SKM-1 treated with dmso at 0.1 percent for 144 hours (cell line): ENCODE measurements at regions not wholly inside any gene's neighbourhood (a gene's known extent, or its start where the extent isn't known, plus 50 kb on each side); places are given as distances from the start of the nearest gene placed in this dataset.
"Not testable (repeated sequence)": the region's sequence is repeated elsewhere in the genome, so short reads cannot be mapped to it uniquely, and the experiment has no call there.

ENCODE experiments used
- DNase-seq: peaks from one replicate; lab custom pipeline; 2025; ENCODE audit not compliant: unreplicated experiment; lab: John Stamatoyannopoulos, UW

GRCh38 chrX:959595-959994 is 252.9 kb downstream of the CRLF2 start:
- no peak for DNase-seq

DNA sequence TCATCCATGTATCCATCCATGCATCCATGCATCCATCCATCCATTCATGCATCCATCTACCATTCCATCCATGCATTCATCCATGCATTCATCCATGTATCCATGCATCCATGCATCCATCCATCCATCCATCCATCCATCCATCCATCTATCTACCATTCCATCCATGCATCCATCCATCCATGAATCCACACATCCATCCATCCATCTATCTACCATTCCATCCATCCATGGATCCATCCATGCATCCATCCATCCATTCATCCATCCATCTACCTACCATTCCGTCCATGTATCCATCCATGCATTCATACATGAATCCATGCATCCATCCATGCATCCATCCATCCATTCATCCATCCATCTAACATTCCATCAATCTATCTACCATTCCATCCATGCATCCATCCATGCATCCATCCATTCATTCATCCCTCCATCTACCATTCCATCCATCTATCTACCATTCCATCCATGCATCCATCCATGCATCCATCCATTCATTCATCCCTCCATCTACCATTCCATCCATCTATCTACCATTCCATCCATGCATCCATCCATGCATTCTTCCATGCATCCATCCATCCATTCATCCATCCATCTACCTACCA is 257.2 kb downstream of the CRLF2 start:
- not testable (repeated sequence) for DNase-seq

GRCh38 chrX:953879-954482 is 258.5 kb downstream of the CRLF2 start:
- no peak for DNase-seq

DNA sequence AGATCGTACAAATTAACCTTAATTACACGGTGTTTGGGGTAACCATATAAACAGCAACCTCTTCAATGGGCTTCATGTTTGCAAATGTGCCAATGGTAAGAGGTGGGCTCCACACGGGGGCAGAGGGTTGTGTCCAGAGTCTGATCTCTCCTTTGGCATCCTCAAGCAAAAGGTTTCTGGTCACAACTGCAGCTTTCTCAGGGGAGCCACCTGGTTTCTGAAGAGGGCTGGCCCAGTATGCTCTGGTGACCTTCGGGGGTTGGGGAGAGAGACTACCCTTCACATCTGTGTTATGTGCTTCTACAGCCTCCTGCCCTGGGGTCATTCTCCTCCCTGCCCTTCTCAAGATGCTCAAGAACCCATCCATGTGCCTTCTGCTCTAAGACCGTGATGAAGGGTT is 259.6 kb downstream of the CRLF2 start:
- DNase-seq = no peak

DNA sequence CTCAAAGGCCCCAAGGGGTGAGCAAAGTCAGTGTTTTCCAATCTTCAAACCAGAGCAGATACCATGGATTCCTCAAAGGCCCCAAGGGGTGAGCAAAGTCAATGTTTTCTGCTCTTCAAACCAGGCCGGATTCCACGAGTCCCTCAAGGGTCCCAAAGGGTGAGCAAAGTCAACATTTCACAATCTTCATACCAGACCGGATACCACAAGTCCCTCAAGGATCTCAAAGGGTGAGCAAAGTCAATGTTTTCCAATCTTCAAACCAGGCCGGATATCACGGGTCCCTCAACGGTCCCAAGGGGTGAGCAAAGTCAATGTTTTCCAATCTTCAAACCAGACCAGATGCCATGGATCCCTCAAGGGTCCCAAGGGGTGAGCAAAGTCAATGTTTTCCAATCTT is 265.2 kb downstream of the CRLF2 start:
- not testable (repeated sequence) for DNase-seq

DNA sequence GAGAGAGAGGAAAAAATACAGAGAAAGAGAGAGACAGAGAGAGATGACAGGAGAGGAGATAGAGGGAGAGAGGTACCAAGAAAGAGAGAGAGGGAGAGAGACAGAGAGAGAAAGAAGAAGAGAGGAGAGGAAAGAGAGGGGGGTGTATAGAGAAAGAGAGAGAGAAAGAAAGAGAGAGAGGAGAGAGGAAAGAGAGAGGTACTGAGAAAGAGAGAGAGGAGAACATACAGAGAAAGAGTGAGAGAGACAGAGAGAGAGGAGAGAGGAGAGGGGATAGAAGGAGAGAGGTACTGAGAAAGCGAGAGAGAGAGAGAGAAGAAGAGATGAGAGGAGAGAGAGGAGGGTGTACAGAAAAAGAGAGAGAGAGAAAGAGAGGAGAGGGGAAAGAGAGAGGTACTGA is 269.4 kb downstream of the CRLF2 start:
- no peak for DNase-seq

DNA sequence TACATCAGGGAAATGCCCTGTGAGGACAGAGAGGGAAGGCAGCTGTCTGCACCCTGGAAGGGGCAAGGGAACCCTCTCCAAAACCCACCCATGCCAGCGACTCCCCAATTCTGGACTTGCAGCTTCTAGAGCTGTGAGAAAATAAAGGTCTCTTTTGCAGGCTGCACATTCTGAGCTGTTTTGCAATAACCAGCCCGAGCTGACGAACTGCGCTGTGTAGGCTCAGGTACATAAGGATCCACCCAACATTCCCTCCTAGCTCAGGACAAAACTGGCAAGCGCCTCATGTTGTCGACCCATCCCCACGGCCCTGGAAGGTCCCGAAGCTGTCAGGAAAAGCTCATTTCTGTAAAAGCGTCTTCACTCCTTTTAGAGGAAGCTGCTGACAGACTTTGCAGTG is 271.8 kb downstream of the CRLF2 start:
- no peak for DNase-seq

DNA sequence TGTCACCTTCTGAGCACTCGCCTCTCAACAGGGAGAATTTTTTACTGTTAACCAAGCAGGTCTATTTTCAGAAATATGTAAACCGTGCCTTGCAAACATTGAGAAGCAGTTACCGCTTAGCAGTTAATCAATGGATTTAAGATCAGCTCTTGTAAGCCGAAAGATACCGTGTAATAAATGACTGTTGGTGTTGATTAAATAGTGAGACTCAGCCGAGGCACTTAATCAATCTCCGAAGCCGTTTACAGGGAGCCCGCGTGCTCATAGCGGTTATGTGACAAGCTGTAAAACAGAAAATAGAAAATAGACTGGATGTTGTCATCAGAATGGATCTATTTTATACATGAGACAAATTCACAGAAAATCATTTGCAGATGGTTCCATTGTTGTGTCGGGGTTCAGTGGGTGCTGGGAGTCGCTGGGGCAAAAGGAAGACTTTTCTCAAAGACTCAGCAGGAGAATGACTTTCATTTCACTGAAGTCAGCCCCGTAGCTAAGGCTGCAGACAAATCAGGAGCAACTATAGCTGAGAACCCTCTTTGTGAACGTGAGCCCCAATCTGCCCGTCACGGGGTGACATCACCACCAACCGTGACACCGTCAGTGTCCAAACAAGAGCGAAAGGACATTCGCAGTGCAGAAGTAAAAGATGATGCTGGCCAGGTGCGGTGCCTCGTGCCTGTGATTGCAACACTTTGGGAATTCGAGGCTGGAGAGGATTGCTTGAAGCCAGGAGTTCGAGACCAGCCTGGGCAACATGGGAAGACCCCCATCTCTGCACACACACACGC is 275.3 kb downstream of the CRLF2 start:
- no peak for DNase-seq

GRCh38 chrX:933611-934010 is 278.8 kb downstream of the CRLF2 start:
- DNase-seq = no peak

DNA sequence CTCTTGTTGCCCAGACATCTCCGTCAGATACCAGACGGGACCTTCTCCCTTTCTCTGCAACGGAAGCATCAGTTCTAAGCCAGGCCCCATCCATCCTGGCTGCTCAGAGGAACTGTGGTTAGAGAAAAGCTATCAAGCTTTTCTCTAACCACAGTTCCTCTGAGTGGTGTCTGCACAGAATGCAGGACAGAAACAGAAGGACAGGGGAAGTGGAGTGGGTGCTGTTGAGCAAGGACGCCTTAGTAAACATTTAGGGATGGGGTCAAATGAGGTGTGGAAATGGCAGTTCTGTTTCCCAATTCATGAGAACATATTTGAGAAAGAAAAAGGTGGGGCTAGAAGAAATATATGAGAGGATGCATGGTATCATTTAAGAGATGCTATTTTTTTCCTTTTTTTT is 283.8 kb downstream of the CRLF2 start:
- no peak for DNase-seq

GRCh38 chrX:926991-927390 is 285.5 kb downstream of the CRLF2 start:
- DNase-seq = no peak

DNA sequence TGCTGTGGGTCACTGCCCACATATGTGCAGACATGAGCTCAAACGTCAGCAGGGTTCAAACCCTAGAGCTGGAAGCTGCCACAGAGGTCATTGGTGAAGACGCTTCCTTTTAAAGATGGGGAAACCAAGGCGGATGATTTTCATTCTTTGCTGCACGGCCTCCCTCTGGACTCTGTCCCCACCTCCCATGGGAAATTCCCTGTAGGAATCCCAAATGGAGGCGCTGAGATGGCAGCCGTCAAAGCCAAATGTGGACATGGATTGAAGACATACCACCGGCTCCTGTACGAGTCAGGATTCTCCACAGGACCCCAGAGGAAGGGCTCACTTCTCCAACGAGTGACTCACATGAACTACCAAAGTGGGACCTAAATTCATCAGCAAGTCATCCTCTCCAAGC is 286.4 kb downstream of the CRLF2 start:
- no peak for DNase-seq

DNA sequence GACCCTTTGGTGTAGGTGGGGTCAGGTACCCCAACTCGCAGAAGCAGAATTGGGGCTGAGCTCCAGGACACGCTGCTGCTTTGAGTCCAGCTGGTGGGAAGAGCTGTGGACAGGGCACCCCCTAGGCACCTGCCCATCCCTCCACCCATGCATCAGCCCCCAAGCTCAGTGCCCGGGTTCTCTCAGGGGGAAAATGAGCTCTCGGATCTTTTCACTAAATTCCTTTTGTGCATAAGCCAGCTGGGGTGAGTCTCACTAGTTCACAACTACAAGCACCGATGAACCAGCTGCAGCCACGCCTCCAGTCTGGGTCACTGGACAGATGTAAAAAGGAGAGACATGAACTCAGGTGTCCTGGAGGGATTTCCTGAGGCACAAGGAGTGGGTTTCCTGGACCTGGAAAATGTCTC is 286.8 kb downstream of the CRLF2 start:
- DNase-seq = no peak

- no peak for DNase-seq
Measured at GRCh38 chrX:925094-925493, 287.4 kb downstream of the CRLF2 start.

- DNase-seq = no peak
Measured at GRCh38 chrX:924017-924416, 288.4 kb downstream of the CRLF2 start.

DNA sequence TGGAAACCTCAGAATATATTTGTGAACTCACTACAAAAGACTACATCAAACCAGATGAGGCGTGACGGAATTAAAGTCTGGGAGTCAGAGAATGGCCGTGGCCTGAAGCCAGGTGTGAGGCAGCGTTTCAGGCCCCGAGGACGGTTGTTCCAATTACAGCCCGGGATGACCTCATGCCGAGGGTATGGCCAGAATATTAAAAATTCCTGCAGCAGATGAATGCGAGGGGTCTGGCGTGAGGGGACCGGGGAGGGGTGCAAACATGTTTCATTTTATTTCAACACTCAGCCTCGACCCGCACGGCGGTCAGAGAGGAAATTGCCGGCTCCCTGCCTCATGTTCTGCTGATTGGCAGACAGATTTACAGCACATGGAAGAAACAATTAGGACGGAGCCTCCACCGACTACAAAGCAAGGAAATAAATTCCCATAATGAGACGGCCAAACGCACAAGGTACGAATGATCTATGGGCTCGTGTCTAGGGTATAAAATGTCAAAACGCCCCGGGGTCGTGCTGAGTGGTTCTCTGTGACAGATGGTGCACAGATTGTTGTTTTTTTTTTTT is 289.7 kb downstream of the SHOX start:
- DNase-seq = no peak

DNA sequence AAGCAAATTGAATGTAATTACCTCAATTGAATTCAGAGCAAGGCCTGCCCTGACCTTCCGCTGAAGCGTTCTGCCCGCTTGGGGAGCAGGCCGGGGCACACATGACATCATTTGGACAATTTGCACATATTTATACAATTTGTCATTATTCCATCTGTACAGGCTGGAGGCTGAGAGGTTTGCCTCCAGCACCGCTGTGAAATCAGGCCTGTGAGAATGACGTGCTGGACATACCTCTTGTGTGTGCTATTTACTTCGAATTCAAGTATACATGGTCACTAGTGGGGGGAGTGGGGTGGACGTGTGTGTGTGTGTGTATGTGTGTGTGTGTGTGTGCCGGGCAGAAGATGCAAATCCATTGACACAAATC is 285.6 kb downstream of the SHOX start:
- DNase-seq = no peak

DNA sequence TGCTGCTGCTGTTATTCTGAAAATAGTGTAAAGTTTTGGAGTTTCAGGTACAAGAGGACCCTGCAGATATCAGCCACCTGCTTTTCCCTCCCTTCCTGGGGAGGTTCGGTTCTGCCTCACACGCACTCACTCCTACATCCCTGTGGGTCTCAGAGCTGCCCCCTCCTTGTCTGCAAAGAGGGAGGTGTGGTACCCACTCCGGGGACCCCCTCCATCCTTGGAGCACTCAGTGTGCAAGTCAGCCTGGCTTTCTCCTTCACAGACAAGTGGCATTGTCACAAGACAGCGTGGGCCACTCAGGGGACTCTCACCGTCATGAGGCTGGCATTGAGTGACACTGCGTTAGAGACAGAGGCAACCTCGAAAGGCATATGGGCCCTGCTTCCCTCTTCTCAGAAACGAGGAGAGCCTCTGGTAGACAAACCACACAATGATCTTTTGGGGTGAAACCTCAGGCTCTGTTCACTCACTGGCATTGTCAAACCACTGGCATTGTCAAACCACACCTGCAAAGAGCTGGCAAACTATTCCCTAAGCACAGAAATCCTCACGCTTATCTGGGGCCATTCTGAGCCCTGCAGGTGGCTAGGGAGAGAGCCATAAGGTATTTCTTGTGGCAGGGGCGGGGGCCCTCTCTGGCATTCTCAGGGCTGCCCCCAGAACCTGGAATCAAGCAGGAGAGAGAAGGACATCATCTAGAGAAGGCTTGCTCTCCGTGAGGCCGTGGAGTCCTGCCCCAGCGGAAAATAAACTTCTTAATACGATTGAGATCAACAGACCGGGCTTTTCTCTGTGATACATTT is 285.0 kb downstream of the SHOX start:
- no peak for DNase-seq

DNA sequence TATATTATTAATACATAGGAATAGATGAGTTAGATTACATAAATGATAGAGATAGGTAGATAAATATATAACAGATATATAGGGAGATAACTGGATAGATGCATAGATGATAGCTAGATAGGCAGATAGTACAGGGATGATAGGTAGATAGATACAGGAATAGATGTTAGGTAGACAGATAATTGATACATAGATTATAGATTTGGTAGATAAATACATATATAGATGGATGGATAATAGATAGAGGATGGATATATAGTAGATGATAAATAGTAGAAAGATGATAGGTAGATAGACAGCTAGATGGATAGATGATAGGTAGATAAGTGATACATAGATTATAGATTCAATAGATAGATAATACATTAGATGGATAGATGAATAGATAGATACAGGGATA is 283.6 kb downstream of the SHOX start:
- DNase-seq = no peak

GRCh38 chrX:912677-913076 is 282.1 kb downstream of the SHOX start:
- DNase-seq = no peak

DNA sequence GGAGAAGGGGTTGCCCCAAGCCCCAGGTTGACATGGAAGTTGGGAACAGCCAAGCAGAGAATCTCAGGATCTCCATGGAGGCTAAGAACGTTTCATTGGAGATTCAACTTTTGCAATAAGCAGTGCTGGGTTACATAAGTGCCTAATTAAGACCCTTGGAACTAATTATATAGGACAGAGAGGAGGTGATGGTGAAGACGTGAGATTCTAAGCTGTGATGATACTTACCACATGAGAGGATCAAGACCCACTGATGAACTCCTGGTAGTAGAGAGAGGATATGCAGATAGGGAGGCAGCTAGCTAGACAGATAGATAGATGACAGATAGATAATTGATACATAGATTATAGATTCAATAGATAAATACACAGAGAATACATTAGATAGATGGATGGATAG is 278.5 kb downstream of the SHOX start:
- DNase-seq = not testable (repeated sequence)
